Smooth muscle cell (in vitro differentiated cells): ENCODE measurements at regions not wholly inside any gene's neighbourhood (a gene's known extent, or its start where the extent isn't known, plus 50 kb on each side); places are given as distances from the start of the nearest gene placed in this dataset.
"Not testable (repeated sequence)": the region's sequence is repeated elsewhere in the genome, so short reads cannot be mapped to it uniquely, and the experiment has no call there.

Experiments
- DNase-seq: peaks from one replicate; lab custom pipeline; 2025; ENCODE audit not compliant: unreplicated experiment; lab: John Stamatoyannopoulos, UW
- H2AFZ ChIP-seq: fragments of 200-600 bp; sonication (generic); 2 replicates; pipeline ENCODE4 v1.6.0; 2016; ENCODE audit warnings: antibody characterized with exemption, low read depth, mild to moderate bottlenecking
- H3F3A ChIP-seq: fragments of 200-600 bp; sonication (generic); 2 replicates; pipeline ENCODE4 v1.6.0; 2017; ENCODE audit warnings: antibody characterized with exemption, low read depth
- H3K27ac ChIP-seq: fragments of 200-600 bp; sonication (generic); 2 replicates; pipeline ENCODE4 v1.5.1; 2016; ENCODE audit warnings: low read depth, mild to moderate bottlenecking
- H3K27me3 ChIP-seq: fragments of 200-600 bp; sonication (generic); 2 replicates; pipeline ENCODE4 v1.6.1; 2016; ENCODE audit warnings: low read depth, mild to moderate bottlenecking
- H3K36me3 ChIP-seq: fragments of 200-600 bp; sonication (generic); 2 replicates; pipeline ENCODE4 v1.5.1; 2016; ENCODE audit warnings: low read depth
- H3K4me1 ChIP-seq: fragments of 200-600 bp; sonication (generic); 2 replicates; pipeline ENCODE4 v1.5.1; 2016; ENCODE audit warnings: low read depth
- H3K4me2 ChIP-seq: fragments of 200-600 bp; sonication (generic); 2 replicates; pipeline ENCODE4 v1.6.0; 2016; ENCODE audit warnings: mild to moderate bottlenecking
- H3K4me3 ChIP-seq: fragments of 200-600 bp; sonication (generic); 2 replicates; pipeline ENCODE4 v1.5.1; 2016; ENCODE audit warnings: mild to moderate bottlenecking
- H3K79me2 ChIP-seq: fragments of 200-600 bp; sonication (generic); 2 replicates; pipeline ENCODE4 v1.6.0; 2016; ENCODE audit warnings: low read depth, mild to moderate bottlenecking
- H3K9ac ChIP-seq: fragments of 200-600 bp; sonication (generic); 2 replicates; pipeline ENCODE4 v1.6.0; 2016; ENCODE audit warnings: low read depth
- H3K9me3 ChIP-seq: fragments of 200-600 bp; sonication (generic); replicated peaks from 2 replicates; pipeline ENCODE4 v1.5.1; 2016; ENCODE audit warnings: low read depth
- H4K20me1 ChIP-seq: fragments of 200-600 bp; sonication (generic); 2 replicates; pipeline ENCODE4 v1.6.0; 2016; ENCODE audit warnings: low read depth
- CTCF ChIP-seq: fragments of 200-600 bp; sonication (generic); IDR thresholded peaks from 2 replicates; pipeline ENCODE4 v1.5.1; 2017; ENCODE audit warnings: borderline replicate concordance, mild to moderate bottlenecking, antibody characterized with exemption; ENCODE audit not compliant: insufficient read depth, poor library complexity, severe bottlenecking
- WGBS: methylation state at CpG from one replicate; pipeline ENCODE4 v1.1.7; 2016; ENCODE audit warnings: low lambda C conversion rate; 5-methylcytosine and 5-hydroxymethylcytosine counted together

- H3K36me3 ChIP-seq = no peaks in the 10 kb centered on the region
- H3K9me3 ChIP-seq = no peaks in the 10 kb centered on the region
- TF ChIP-seq CTCF = no peak
- DNase-seq = no peak
- no peaks in the 10 kb centered on the region for H4K20me1 ChIP-seq
- WGBS = 87% methylated on average over 2 of the region's 2 CpGs
- H3K27ac ChIP-seq = no peak overlapping the region
- no peaks in the 10 kb centered on the region for H3K79me2 ChIP-seq
- no peaks in the 10 kb centered on the region for H3K27me3 ChIP-seq
- H3K4me3 ChIP-seq = no peak overlapping the region
- H3K4me1 ChIP-seq = no peaks in the 10 kb centered on the region
- no peak overlapping the region for H2AFZ ChIP-seq
- H3K4me2 ChIP-seq = no peak overlapping the region
- H3F3A ChIP-seq = peaks cover 5% of the 10 kb centered on the region
- H3K9ac ChIP-seq = no peak overlapping the region
Observed at GRCh38 chr2:19174176-19174575, 184.2 kb downstream of the OSR1 start.

GRCh38 chr2:19171409-19171808, 187.0 kb downstream of the OSR1 start:
- no peak overlapping the region for H2AFZ ChIP-seq
- no peaks in the 10 kb centered on the region for H4K20me1 ChIP-seq
- H3K27ac ChIP-seq = no peak overlapping the region
- H3K4me3 ChIP-seq = no peak overlapping the region
- DNase-seq = no peak
- no peak overlapping the region for H3K9ac ChIP-seq
- H3K79me2 ChIP-seq = no peaks in the 10 kb centered on the region
- no peak for TF ChIP-seq CTCF
- no peaks in the 10 kb centered on the region for H3K4me1 ChIP-seq
- no peaks in the 10 kb centered on the region for H3K27me3 ChIP-seq
- no peaks in the 10 kb centered on the region for H3K36me3 ChIP-seq
- no peak overlapping the region for H3K4me2 ChIP-seq
- no peaks in the 10 kb centered on the region for H3K9me3 ChIP-seq
- H3F3A ChIP-seq = peaks cover 5% of the 10 kb centered on the region
- WGBS = 90% methylated on average over 1 of the region's 1 CpG

GRCh38 chr2:19169134-19169768, 189.2 kb downstream of the OSR1 start:
- Histone ChIP-seq H3K27me3 (no peaks in the 10 kb centered on the region), H3K79me2 (no peaks in the 10 kb centered on the region), H2AFZ (no peak overlapping the region), H4K20me1 (no peaks in the 10 kb centered on the region), H3K9me3 (no peaks in the 10 kb centered on the region), H3K4me2 (no peak overlapping the region), H3K4me1 (no peaks in the 10 kb centered on the region), H3F3A (no peaks in the 10 kb centered on the region), H3K9ac (no peak overlapping the region), H3K36me3 (no peaks in the 10 kb centered on the region), H3K4me3 (no peak overlapping the region), H3K27ac (no peak overlapping the region)
- no peak for TF ChIP-seq CTCF
- no peak for DNase-seq
- WGBS = 74% methylated on average over 2 of the region's 2 CpGs

- not testable (repeated sequence) for H3K27ac ChIP-seq, H3K9ac ChIP-seq, H3K27me3 ChIP-seq, H3K79me2 ChIP-seq, H3K4me1 ChIP-seq, H3F3A ChIP-seq, H3K9me3 ChIP-seq, H3K4me2 ChIP-seq, H3K4me3 ChIP-seq, DNase-seq, H4K20me1 ChIP-seq, H2AFZ ChIP-seq, H3K36me3 ChIP-seq
- WGBS = 30% methylated on average over 9 of the region's 9 CpGs
Observed at GRCh38 chr2:19164099-19164498, 194.3 kb downstream of the OSR1 start.
